ENCODE measurements at regions not wholly inside any gene's neighbourhood (a gene's known extent, or its start where the extent isn't known, plus 50 kb on each side); places are given as distances from the start of the nearest gene placed in this dataset.

- no peaks in the 10 kb centered on the region for H3F3A ChIP-seq (ENCODE audit: insufficient read depth)
- no peak overlapping the region for H3K9ac ChIP-seq (ENCODE audit: low read length)
- H2AFZ ChIP-seq (ENCODE audit: low read depth, low read length, severe bottlenecking), result no peak overlapping the region
- H3K9me3 ChIP-seq (ENCODE audit: insufficient read depth, low read length), result no peaks in the 10 kb centered on the region
- no peak overlapping the region for H3K4me2 ChIP-seq (ENCODE audit: low read depth, low read length, poor library complexity, severe bottlenecking)
- H3K36me3 ChIP-seq (ENCODE audit: low read length), result no peaks in the 10 kb centered on the region
- no peaks in the 10 kb centered on the region for H3K27me3 ChIP-seq (ENCODE audit: low read length)
- H3K79me2 ChIP-seq (ENCODE audit: insufficient read depth, low read length), result no peaks in the 10 kb centered on the region
- no peaks in the 10 kb centered on the region for H4K20me1 ChIP-seq (ENCODE audit: low read depth, low read length)
- TF ChIP-seq EZH2phosphoT487 (conservative IDR thresholded peaks at IDR 0.05; ENCODE audit: low read length), result no peak
- TF ChIP-seq CTCF (IDR thresholded peaks at IDR 0.05; ENCODE audit: insufficient read depth, low read length, poor library complexity, severe bottlenecking), result no peak
- H3K27ac ChIP-seq (ENCODE audit: low read depth, low read length), result no peak overlapping the region
- H3K9me2 ChIP-seq (replicated peaks; ENCODE audit: insufficient read depth, low read length), result no peaks in the 10 kb centered on the region
- no peak overlapping the region for H3K4me3 ChIP-seq (ENCODE audit: insufficient read depth, low read length, poor library complexity, severe bottlenecking)
These were observed 787.4 kb downstream of the AACS start for GRCh38 chr12:125852679-125853078.

DNA sequence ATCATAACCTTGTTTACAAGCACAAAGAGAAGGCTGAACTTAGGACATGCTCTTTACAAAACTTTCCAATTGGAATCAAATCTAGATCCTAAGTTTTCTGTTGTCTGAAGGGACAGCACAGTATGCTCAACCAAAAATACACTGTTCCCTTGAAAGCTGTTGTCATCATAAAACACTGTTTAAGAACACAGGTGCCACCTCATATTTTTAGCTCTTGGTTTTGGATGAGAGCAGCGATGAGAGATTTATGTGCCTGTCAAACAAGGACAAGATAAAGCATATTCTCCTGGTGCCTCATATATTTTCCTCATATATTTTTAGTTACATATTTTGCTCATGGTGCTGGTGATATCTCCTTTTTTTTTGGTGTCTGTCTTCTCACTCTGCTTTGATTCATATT, 788.4 kb downstream of the AACS start:
- H4K20me1 ChIP-seq (ENCODE audit: low read depth, low read length), result no peaks in the 10 kb centered on the region
- no peaks in the 10 kb centered on the region for H3K27me3 ChIP-seq (ENCODE audit: low read length)

GRCh38 chr12:125856366-125856765, 791.1 kb downstream of the AACS start:
- Histone ChIP-seq H3K9me3 (ENCODE audit: insufficient read depth, low read length) (no peaks in the 10 kb centered on the region), H3K4me3 (ENCODE audit: insufficient read depth, low read length, poor library complexity, severe bottlenecking) (no peak overlapping the region), H3K9me2 (replicated peaks; ENCODE audit: insufficient read depth, low read length) (no peaks in the 10 kb centered on the region), H3K36me3 (ENCODE audit: low read length) (no peaks in the 10 kb centered on the region), H3K27ac (ENCODE audit: low read depth, low read length) (no peak overlapping the region), H3K79me2 (ENCODE audit: insufficient read depth, low read length) (no peaks in the 10 kb centered on the region), H3K4me2 (ENCODE audit: low read depth, low read length, poor library complexity, severe bottlenecking) (no peak overlapping the region), H4K20me1 (ENCODE audit: low read depth, low read length) (no peaks in the 10 kb centered on the region), H3F3A (ENCODE audit: insufficient read depth) (no peaks in the 10 kb centered on the region), H2AFZ (ENCODE audit: low read depth, low read length, severe bottlenecking) (no peak overlapping the region), H3K27me3 (ENCODE audit: low read length) (no peaks in the 10 kb centered on the region; the same call in 1 of the 2 replicates), H3K9ac (ENCODE audit: low read length) (no peak overlapping the region)
- TF ChIP-seq CTCF (IDR thresholded peaks at IDR 0.05; ENCODE audit: insufficient read depth, low read length, poor library complexity, severe bottlenecking), result no peak
- TF ChIP-seq EZH2phosphoT487 (conservative IDR thresholded peaks at IDR 0.05; ENCODE audit: low read length), result no peak

More for the DNA sequence above, 788.4 kb downstream of the AACS start:
- Histone ChIP-seq H3K36me3 (ENCODE audit: low read length) (no peaks in the 10 kb centered on the region), H3K4me3 (ENCODE audit: insufficient read depth, low read length, poor library complexity, severe bottlenecking) (no peak overlapping the region), H3K27ac (ENCODE audit: low read depth, low read length) (no peak overlapping the region), H2AFZ (ENCODE audit: low read depth, low read length, severe bottlenecking) (no peak overlapping the region), H3K9me2 (replicated peaks; ENCODE audit: insufficient read depth, low read length) (no peaks in the 10 kb centered on the region), H3F3A (ENCODE audit: insufficient read depth) (no peaks in the 10 kb centered on the region), H3K79me2 (ENCODE audit: insufficient read depth, low read length) (no peaks in the 10 kb centered on the region), H3K9ac (ENCODE audit: low read length) (no peak overlapping the region), H3K4me2 (ENCODE audit: low read depth, low read length, poor library complexity, severe bottlenecking) (no peak overlapping the region), H3K9me3 (ENCODE audit: insufficient read depth, low read length) (no peaks in the 10 kb centered on the region)
- TF ChIP-seq CTCF (IDR thresholded peaks at IDR 0.05; ENCODE audit: insufficient read depth, low read length, poor library complexity, severe bottlenecking) (no peak), EZH2phosphoT487 (conservative IDR thresholded peaks at IDR 0.05; ENCODE audit: low read length) (no peak)
